NCI-H524 (cell line): ENCODE measurements at regions not wholly inside any gene's neighbourhood (a gene's known extent, or its start where the extent isn't known, plus 50 kb on each side); places are given as distances from the start of the nearest gene placed in this dataset.
"Not testable (repeated sequence)": the region's sequence is repeated elsewhere in the genome, so short reads cannot be mapped to it uniquely, and the experiment has no call there.

Experiments used
- DNase-seq, 2 experiments: peaks; one replicate each; lab custom pipeline; 2025; lab: John Stamatoyannopoulos, UW

GRCh38 chr3:186454881-186455703 is 89.1 kb downstream of the CRYGS start:
- DNase-seq, result no peak

GRCh38 chr3:186453531-186453930 is 90.6 kb downstream of the CRYGS start:
- DNase-seq, result no peak

GRCh38 chr3:186452517-186452916 is 90.5 kb upstream of the DGKG start:
- DNase-seq, result no peak

GRCh38 chr3:186451371-186451770 is 89.3 kb upstream of the DGKG start:
- DNase-seq, result no peak

DNA sequence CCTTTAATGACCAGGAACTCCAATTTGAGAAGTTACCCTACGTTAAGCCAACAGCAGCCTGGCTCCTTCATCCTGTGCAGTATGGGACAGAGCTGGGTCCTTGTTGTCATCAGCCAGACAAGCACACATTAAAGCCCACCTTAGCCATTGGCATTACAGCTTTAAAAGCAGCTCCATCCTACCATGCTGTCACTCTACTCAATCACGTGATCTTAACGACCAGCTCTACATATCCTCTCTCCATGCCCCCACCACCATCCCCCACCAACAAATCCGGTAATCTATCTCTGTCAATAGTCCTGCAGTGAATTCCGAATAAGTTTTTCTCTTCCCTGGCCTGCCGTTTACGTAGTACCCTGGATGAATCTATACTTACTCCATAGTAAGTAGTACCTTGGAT is 82.9 kb upstream of the DGKG start:
- no peak for DNase-seq

GRCh38 chr3:186444288-186444687 is 82.3 kb upstream of the DGKG start:
- DNase-seq, result no peak

- not testable (repeated sequence) for DNase-seq
Observed at GRCh38 chr3:186442979-186443378, 80.9 kb upstream of the DGKG start.

DNA sequence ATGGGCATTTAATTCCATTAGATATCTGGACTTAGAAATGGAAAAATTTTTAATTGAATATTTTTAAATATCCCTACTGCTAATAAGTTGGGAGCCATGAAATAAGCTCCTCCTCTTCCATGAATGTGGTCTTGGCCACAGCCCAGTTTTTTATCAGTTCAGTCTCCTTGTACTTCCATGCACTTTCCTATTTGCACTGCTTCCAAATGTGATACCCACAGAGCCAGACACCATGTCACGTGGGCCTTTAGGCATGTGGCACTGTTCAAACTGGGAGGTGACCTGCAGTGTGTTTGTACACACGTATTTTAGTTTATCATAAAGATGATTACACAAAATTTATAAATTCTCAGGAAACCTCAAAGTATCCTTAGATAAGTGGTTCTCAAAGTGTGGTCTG is 80.1 kb upstream of the DGKG start:
- DNase-seq, result no peak

DNA sequence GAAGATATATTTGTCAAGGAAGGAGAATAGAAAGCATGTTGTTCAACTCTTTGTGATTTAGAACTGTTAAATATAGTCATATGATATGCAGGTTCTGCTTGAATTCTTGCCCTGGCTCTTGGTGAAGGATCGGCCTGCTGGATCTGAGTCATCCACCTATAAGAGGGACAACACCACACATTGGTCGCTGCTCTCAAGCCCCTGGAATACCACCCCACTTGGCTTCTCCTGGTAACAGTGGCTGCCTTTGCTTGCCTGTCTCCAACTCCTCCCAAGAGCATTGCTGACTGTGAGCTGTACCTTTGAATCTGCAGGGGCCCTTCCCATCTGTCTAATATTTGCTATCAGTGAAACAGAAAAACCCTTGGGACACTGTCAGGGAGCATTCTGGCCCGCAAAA is 78.9 kb upstream of the DGKG start:
- no peak for DNase-seq

- DNase-seq, result no peak
Observed at GRCh38 chr3:186439725-186440124, 77.7 kb upstream of the DGKG start.

- not testable (repeated sequence) for DNase-seq
Observed at GRCh38 chr3:186435332-186435731, 73.3 kb upstream of the DGKG start.

DNA sequence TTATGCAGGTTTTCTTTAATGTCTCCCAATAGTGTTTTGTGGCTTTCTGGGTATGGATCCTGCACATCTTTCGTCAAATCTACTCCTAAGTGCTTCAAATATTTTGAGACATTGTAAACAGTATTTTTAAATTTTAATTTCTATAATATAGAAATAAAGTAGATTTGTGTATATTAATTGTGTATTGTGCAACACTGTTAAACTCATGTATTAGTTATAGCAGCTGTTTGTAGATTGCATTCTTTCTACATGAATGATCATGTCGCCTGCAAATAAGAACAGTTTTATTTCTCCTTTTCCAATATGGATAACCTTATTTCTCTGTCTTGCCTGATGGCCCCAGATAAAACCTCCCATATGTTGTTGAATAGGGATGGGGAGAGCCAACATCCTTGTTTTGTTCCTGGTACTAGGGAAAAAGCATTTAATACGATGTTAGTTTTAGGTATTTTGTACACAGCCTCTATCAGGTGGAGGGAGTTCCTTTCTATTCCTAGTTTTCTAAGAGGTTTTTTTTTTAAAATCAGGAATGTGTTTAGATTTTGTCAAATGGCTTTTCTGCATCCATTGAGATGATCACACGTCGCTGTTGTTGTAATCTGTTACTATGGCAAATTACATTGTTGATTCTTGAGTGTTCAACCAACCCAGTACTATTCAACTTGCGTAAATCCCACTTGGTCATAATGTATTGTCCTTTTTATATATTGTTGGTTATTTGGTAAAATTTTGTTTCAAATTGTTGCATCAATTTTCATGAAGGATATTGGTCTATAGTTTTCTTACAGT is 71.1 kb upstream of the DGKG start:
- DNase-seq, result no peak

DNA sequence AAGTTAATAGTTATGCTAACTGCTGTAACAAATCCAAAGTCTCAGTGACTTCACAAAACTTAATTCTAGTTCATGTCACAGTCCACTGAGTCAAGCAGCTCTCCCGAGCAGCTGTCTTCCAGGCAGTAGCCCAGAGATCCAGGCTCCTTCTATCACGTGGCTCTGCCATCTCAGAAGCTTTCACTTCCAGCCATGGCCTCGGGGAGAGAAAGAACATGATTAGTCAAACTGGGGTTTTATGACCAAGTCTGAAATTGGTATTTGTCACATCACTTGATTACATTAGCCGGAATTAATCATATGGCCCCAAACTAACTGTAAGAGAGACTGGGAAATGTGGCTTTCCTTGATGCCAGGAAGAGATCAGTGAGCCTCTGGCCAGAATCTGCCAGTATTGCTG is 70.2 kb upstream of the DGKG start:
- DNase-seq, result no peak

DNA sequence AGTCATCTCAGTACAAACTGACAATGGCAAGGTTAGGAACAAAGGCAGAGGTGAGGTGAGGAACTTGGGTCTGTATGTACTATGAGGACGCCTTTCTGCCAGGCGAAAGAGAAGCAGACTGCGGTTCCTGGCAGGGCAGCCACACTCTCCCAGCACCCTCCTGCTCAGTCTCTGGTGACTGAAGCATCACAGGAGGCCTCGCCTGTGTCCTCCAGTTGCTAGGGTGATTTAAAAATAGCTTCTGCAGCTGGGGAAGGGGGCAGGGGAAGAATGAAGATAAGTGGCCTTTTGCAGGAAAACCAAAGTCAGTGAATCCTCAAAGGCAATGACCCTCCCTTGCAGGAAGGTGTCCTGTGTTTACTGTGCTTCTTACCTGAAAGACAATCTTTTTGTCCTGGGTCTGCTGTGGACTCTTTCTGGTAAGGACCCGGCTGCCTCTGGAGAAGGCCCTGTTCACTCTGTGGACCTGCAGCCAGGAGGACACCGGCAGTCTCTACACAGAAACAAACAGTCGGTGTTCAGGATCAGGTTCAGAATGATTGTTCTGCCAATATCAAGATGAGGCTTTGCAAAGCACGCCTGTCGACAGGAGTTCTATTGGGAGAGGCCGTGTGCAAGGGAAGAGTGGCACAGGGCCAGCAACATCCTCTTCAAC is 65.7 kb upstream of the DGKG start:
- DNase-seq, result no peak

GRCh38 chr3:186425788-186426730 is 64.0 kb upstream of the DGKG start:
- no peak for DNase-seq

DNA sequence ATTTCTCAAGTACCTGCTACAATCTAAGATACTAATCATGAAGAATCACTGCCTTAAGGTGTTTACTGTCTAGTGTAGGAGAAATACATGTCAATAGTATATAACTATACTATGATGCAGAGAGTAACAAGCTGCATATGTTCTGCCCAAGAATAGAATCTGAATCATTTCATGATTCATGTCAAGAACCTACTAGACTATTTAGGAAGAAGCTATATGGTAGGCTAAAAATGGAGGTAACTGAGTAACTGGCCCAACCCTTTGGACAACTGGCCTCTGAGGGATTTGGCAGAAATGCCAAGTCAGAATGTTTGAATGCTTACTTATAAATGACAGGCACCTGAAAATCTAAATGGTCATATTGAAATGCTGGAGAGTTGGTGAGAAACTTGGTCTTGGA is 59.9 kb upstream of the DGKG start:
- DNase-seq, result no peak

DNA sequence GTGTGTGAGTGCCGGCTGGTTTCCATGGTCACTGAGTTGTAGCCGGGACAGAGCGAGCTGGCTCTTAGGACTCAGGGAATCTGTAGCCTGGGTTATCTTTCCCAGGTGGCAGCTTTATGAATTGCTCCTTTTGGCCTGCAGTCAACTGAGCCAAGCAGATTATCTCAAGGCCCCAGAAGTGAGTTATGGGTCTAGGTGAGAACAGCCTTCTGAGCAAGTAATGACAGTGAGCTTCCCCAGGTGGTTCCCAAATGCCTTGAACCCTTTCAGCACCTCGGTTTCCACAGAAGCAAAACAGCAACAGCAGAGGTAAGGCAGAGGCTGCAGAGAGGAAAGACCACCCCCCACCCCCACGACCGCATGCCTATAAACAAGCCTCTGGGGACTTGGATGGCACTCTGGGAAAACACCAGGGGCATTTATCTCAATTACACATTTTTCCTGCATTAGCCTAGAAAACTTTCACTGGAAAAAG is 56.7 kb upstream of the DGKG start:
- DNase-seq, result peak in 1 of 2 experiments; percentile 19

- DNase-seq, result no peak
Observed at GRCh38 chr3:186417791-186418190, 55.8 kb upstream of the DGKG start.

DNA sequence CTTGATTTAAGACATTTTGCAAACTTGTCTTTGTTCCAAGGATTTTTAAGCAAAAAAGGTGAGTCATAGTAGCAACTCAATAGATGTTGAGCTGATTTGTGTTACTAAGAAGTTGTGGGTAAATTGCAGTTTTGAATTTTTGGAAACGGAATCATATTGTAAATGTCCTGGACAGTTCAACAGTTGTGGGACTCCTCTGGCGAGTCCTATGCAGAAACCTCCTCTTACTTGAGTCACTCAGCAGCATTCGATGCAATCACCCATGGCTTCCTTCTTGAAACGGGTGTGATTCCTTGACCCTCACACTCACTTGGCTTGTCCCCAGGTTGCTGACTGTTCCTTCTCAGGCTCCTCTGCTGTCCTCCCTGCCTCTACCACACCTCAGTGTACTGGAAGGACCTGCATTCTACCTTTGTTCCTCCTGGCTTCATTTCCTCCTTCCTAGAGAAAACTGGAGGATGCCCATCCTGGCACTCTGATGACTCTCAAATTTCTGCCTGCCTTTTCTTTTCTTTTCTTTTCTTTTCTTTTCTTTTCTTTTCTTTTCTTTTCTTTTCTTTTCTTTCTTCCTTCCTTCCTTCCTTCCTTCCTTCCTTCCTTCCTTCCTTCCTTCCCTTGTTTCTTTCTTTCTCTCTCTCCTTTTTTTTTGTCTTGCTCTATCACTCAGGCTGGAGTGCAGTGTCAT is 52.8 kb upstream of the DGKG start:
- DNase-seq, result no peak

DNA sequence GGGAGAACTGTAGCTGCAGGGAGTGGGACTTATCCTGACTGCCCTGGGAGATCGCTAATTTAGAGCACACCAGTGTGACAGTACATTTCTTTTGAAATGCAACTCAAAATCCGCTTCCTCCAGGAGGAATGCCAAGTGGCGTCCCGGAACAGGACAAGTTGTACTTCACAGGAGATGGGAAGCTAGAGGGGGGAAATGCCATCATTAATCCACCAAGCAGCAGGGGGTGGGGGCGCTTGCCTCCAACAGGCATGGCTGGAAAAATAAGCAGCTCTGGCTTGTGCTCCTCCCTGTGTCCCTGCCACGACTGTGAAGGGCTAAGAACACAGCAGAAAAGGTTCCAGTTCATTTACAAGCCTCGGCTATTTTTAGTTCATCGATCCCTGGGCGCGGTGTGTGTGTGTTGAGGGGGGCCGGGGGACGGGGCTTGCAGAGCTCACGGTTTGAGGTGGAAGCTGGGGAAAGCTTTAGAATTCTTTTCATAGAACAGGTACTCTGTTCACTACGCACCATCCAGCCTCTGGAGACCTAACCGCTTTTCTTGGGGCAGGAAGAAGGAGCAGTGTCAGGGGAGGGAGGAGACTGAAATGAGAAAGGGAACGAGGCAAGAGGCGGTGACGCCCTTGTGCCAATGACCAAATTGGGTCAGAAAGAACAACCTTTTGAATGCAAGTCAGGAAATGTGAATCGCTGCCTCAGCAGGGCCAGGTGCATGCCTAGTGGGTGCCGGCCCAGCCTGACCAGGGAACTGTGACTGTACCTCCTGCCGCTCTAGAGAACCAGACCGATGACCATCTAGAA is 51.8 kb upstream of the DGKG start:
- peak; percentile 10 to 48 for DNase-seq
